ENCODE measurements at regions not wholly inside any gene's neighbourhood (a gene's known extent, or its start where the extent isn't known, plus 50 kb on each side); places are given as distances from the start of the nearest gene placed in this dataset.

DNA sequence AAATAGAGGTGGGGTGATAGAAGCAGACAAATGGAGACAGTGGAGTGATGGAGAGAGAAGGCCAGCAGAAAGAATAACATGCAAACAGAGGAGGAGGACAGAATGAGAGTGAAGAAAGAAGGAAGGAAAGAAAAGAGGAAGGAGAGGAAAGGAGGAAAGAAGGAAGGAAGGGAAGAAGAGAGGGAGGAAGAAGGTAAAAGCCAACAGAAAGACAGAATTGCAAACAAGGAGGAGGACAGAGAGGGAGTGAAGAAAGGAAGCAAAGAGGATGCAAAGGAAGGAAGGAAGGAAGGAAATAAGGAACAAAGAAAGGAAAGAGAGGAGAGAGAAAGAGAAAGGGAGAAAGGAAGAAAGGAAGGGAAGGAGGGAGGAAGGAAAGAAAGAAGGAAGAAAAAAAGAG lies 444.0 kb downstream of the IRS1 start:
- TF ChIP-seq, protein P1, sequence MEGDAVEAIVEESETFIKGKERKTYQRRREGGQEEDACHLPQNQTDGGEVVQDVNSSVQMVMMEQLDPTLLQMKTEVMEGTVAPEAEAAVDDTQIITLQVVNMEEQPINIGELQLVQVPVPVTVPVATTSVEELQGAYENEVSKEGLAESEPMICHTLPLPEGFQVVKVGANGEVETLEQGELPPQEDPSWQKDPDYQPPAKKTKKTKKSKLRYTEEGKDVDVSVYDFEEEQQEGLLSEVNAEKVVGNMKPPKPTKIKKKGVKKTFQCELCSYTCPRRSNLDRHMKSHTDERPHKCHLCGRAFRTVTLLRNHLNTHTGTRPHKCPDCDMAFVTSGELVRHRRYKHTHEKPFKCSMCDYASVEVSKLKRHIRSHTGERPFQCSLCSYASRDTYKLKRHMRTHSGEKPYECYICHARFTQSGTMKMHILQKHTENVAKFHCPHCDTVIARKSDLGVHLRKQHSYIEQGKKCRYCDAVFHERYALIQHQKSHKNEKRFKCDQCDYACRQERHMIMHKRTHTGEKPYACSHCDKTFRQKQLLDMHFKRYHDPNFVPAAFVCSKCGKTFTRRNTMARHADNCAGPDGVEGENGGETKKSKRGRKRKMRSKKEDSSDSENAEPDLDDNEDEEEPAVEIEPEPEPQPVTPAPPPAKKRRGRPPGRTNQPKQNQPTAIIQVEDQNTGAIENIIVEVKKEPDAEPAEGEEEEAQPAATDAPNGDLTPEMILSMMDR (conservative IDR thresholded peaks at IDR 0.05), result no peak
- TF ChIP-seq ZFX (IDR thresholded peaks at IDR 0.05), result no peak
